ENCODE measurements at regions not wholly inside any gene's neighbourhood (a gene's known extent, or its start where the extent isn't known, plus 50 kb on each side); places are given as distances from the start of the nearest gene placed in this dataset.

- TF ChIP-seq POLR2AphosphoS5 (IDR thresholded peaks at IDR 0.05; ENCODE audit: borderline replicate concordance, low read depth, low read length), result no peak
- TF ChIP-seq EZH2 (IDR thresholded peaks at IDR 0.05), result no peak
Measured at GRCh38 chr2:107160640-107161239, 274.8 kb upstream of the ST6GAL2 start.
